SJCRH30 (cell line): ENCODE measurements at regions not wholly inside any gene's neighbourhood (a gene's known extent, or its start where the extent isn't known, plus 50 kb on each side); places are given as distances from the start of the nearest gene placed in this dataset.

Experiments
- DNase-seq, 2 experiments: peaks; one replicate each; pipeline ENCODE4 v3.0.0-alpha.2; 2015 to 2020
- H3K27ac ChIP-seq: fragments of 250-450 bp; sonication (Bioruptor Pico); 2 replicates; pipeline ENCODE4 v1.5.1; 2020; ENCODE audit warnings: mild to moderate bottlenecking, moderate library complexity
- H3K27me3 ChIP-seq: fragments of 250-450 bp; sonication (Bioruptor Pico); 2 replicates; pipeline ENCODE4 v1.5.1; 2020; ENCODE audit warnings: mild to moderate bottlenecking, moderate library complexity
- H3K36me3 ChIP-seq: fragments of 250-450 bp; sonication (Bioruptor Pico); 2 replicates; pipeline ENCODE4 v1.5.1; 2020; ENCODE audit warnings: mild to moderate bottlenecking, moderate library complexity
- H3K4me1 ChIP-seq: fragments of 250-450 bp; sonication (Bioruptor Pico); 2 replicates; pipeline ENCODE4 v1.5.1; 2020; ENCODE audit warnings: mild to moderate bottlenecking, moderate library complexity
- H3K4me3 ChIP-seq: fragments of 250-450 bp; sonication (Bioruptor Pico); 2 replicates; pipeline ENCODE4 v1.5.1; 2020; ENCODE audit warnings: mild to moderate bottlenecking, moderate library complexity
- H3K9me3 ChIP-seq: fragments of 250-450 bp; sonication (Bioruptor Pico); replicated peaks from 2 replicates; pipeline ENCODE4 v1.5.1; 2020; ENCODE audit warnings: mild to moderate bottlenecking, moderate library complexity

DNA sequence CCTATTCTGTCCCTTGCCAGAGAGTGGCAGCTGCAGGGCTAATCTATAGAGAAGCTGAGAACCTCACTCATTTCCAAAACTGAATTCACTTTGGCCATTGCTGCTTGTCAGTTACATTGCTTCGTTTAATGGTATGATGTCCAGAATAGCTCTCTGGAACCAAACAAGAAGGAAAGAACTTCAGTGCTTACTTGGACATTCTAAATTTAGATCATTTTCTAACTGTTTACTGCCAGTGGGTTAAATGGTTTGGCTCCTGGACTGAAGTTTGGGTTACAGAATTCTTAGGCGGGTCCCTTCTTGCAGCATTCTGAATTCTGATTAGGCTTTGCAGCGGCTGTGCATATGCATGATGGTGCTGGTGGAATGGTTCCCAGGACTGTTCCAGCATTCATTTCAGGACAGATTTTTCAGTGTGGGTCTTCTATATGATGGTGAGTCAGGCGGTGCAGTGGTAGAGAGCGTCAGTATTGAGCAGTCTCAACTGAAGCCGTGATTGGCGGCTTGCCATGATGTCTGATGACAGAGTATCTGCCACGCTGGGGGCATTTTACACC, 148.7 kb downstream of the DYRK2 start:
- no peaks in the 10 kb centered on the region for H3K9me3 ChIP-seq
- H3K27me3 ChIP-seq, result no peaks in the 10 kb centered on the region
- no peak overlapping the region for H3K4me3 ChIP-seq
- no peak for DNase-seq
- no peak overlapping the region for H3K27ac ChIP-seq
- no peaks in the 10 kb centered on the region for H3K36me3 ChIP-seq
- H3K4me1 ChIP-seq, result no peaks in the 10 kb centered on the region

DNA sequence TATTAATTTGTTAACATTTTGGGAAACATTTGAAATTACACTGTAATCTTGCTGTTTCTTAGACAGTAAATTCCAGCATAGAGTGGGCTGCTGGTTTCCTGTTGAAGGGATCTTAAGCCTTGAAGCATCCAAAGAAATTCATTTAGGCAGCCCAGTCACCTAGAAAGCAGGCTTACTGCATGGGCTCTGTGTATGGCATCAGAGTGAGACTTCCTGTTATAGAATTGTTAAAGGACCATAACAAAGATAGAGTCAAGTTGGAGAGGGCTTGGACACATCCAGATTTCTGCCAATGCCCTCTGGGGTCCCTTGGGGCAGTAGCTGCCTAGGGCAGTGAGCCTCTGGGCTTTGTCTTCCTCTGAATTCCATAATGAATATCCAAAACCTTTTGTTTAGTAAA, 149.2 kb downstream of the DYRK2 start:
- no peaks in the 10 kb centered on the region for H3K9me3 ChIP-seq
- no peak for DNase-seq
- H3K4me3 ChIP-seq, result no peak overlapping the region
- no peak overlapping the region for H3K27ac ChIP-seq
- no peaks in the 10 kb centered on the region for H3K4me1 ChIP-seq
- H3K27me3 ChIP-seq, result no peaks in the 10 kb centered on the region
- H3K36me3 ChIP-seq, result no peaks in the 10 kb centered on the region

DNA sequence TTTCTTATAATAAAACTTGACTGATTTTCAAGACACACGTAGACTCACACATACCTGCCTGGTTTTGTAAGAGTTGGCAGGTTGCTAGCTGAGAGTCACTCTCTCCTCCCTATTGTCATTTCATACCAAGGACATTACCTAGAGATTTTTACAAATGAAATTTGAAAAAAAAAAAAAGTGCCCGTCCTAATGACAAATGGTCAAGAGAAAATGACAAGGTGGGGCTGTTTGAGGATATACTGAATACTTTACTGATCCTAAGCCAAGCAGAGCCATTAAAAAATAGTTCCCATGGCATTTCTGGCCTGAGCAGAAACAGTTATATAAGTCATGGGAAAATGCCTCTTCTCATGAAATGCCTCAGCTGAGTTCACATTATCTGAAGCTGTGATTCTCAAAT, 150.2 kb downstream of the DYRK2 start:
- Histone ChIP-seq H3K27me3 (no peaks in the 10 kb centered on the region), H3K4me3 (no peak overlapping the region), H3K9me3 (no peaks in the 10 kb centered on the region), H3K36me3 (no peaks in the 10 kb centered on the region), H3K27ac (no peak overlapping the region), H3K4me1 (no peaks in the 10 kb centered on the region)
- DNase-seq, result no peak

DNA sequence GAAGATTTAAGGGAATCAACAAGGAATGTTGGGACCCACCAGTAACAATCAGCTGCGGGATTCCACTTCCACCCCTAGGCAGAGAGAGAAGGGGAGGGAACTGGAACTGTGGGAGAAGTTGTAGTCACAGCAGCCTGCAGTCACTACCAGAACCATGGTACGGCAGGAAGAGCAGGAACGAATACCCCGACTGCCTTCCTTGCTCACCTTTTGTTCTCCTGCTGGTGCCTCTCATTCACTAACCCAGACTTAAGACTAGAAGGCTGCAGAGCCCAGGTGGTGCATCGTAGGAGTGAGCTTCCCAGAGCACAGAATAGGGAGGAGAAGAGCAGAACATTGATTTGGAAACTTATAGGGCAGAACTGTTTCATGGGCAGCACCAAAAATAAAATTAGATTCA, 154.2 kb downstream of the DYRK2 start:
- Histone ChIP-seq H3K27ac (no peak overlapping the region), H3K4me1 (no peaks in the 10 kb centered on the region), H3K4me3 (no peak overlapping the region), H3K27me3 (no peaks in the 10 kb centered on the region), H3K9me3 (no peaks in the 10 kb centered on the region), H3K36me3 (no peaks in the 10 kb centered on the region)
- DNase-seq, result no peak

DNA sequence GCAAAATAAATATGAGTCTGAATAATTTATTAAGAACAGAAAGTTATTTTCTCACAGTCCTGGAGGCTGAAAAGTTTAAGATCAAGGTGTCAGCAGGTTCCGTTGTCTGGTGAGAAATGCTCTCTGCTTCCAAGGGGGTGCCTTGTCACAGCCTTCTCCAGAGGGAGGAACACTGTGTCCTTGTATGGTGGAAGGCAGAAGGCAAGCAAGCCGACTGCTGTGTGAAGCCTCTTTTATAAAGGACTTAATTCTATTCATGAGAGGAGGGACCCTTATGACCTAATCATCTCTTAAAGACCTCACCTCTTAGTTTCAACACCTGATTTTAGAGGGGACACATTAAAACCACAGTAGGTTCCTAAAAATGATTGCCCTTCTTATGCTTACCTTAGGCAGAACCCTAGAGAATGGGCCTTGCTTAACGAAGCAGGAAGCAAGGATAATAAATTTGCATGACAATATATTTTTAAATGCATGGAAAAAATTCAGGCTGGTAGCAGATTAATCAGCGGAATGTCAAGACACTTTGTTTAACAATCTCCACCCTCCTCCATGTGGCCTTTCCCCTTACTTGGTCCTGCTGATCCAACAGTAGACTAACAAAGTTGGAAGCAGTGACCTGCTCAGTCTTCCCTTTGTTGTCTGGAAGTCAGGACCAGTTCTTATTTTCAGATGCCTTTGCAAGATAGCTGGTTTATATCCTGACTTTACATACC, 154.9 kb downstream of the DYRK2 start:
- Histone ChIP-seq H3K4me1 (no peaks in the 10 kb centered on the region), H3K27me3 (no peaks in the 10 kb centered on the region), H3K9me3 (no peaks in the 10 kb centered on the region), H3K36me3 (no peaks in the 10 kb centered on the region), H3K4me3 (no peak overlapping the region), H3K27ac (no peak overlapping the region)
- DNase-seq, result no peak

DNA sequence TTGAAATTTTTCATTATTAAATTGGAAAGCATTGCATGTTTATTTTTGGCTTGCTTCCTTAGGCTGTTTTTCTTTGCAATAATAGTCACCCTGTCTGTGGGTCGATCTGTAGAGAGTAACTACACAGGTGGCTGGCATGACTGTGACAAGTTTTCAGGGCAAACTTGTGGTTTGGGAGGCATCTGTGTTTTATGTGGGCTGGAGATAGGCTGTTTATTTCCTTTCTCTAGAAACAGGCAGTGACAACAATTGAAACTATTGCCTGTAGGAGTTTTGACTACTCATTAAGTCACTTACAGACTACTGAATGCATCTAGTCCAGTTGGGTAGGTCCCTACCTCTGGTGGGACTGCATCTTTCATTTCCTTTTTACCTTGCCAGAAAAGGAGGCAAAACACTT, 155.6 kb downstream of the DYRK2 start:
- DNase-seq, result no peak
- H3K9me3 ChIP-seq, result no peaks in the 10 kb centered on the region
- no peaks in the 10 kb centered on the region for H3K4me1 ChIP-seq
- H3K27me3 ChIP-seq, result no peaks in the 10 kb centered on the region
- H3K4me3 ChIP-seq, result no peak overlapping the region
- H3K27ac ChIP-seq, result no peak overlapping the region
- no peaks in the 10 kb centered on the region for H3K36me3 ChIP-seq

DNA sequence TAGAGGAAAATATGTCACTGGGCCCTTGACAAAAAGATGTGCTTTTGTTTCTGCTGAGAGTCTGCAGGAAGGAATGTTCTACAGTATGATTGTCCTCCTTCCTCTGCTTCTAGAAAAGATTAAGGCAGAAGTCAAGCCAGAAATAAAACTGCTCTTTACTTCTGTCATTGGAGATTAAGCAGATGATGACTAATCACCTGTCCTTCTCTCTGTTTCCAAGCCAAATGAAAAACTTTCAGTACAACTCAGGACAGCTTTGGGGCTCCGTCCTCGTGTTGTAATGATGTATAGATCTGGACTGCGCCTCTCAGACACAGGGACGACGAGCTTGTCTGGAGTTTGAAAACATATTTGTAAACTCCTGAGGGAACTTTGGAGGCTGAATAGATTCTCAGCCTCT, 159.3 kb downstream of the DYRK2 start:
- Histone ChIP-seq H3K4me3 (no peak overlapping the region), H3K4me1 (peaks cover 6% of the 10 kb centered on the region), H3K27me3 (no peaks in the 10 kb centered on the region), H3K27ac (no peak overlapping the region), H3K36me3 (no peaks in the 10 kb centered on the region), H3K9me3 (no peaks in the 10 kb centered on the region)
- no peak for DNase-seq

DNA sequence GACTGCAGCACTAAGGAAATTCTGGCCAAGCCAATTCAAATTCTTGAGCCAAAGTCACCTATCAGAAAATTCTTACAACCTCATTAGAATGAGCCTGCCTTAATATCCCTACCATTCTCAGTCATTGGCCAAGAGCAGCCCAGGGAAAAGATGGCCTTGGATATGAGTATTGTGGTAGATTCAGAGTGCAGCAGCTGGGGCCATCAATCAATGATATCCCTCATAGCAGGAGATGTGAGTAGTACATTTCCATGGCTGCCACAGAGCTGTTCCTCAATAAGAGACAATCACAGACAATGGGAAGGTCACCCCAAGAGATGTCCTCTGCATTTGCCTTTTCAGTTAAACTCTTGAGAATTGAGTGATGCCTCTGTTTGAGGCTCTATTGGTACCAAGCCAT, 161.6 kb downstream of the DYRK2 start:
- no peaks in the 10 kb centered on the region for H3K27me3 ChIP-seq
- no peak overlapping the region for H3K27ac ChIP-seq
- H3K4me1 ChIP-seq, result peaks cover 6% of the 10 kb centered on the region
- no peaks in the 10 kb centered on the region; the same call in 1 of the 2 replicates for H3K9me3 ChIP-seq
- peak; percentile 81 to 86 for DNase-seq
- no peak overlapping the region for H3K4me3 ChIP-seq
- no peaks in the 10 kb centered on the region for H3K36me3 ChIP-seq

DNA sequence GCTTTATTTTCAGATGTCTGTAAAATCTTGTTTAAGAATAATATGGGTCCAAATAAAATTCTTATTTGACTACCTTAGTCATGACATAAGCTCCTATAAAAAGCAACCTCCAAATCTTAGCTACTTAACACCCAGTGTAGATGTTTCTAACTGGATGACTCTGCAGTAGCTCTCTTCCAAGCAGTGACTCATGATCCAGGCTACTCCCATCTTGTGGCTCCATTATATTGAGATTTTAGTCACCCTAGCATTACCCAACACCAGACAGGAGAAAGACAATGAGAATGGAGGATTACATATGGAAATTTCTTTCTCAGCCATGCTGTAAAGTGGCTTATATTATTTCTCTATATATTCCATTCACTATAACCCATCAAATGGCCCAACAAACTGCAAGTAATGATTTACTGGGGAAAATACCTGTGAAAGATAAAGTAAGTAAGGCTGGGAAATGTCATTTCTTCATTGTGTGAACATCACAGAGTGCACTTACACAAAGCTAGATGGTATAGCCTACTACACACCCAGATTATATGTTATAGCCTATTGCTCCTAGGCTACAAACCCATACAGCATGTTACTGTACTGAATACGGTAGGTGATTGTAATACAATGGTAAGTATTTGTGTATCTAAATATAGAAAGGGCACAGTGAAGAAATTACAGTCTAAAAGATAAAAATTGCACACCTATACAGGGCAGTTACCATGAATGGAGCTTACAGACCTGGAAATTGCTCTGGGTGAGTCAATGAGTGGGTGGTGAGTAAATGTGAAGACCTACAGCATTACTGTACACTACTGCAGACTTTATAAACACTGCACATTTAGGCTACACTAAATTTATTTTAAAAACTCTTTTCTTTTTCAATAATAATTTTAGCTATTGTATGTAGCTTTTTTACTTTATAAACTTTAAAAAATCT, 163.2 kb downstream of the DYRK2 start:
- H3K27me3 ChIP-seq, result no peaks in the 10 kb centered on the region
- no peak overlapping the region for H3K27ac ChIP-seq
- H3K4me1 ChIP-seq, result peaks cover 6% of the 10 kb centered on the region
- no peak overlapping the region for H3K4me3 ChIP-seq
- no peaks in the 10 kb centered on the region for H3K36me3 ChIP-seq
- peaks cover 2% of the 10 kb centered on the region; the same call in 1 of the 2 replicates for H3K9me3 ChIP-seq
- DNase-seq, result no peak

DNA sequence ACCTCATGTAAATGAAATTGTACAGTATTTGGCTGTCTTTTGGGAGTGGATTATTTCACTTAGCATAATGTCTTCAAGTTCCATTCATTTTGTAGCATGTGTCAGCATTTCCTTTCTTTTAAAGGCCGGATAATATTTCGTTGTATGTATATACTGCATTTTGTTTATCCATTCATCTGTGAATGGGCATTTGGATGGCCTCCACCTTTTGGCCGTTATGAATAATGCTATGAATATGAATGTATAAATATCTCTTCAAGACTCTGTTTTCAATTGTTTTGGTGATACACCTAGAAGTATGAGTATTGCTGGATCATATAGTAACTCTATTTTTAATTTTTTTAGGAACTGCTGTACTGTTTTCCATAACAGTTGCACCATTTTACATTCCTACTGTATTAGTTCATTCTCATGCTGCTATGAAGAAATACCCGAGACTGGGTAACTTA, 164.9 kb downstream of the DYRK2 start:
- H3K4me1 ChIP-seq, result peaks cover 6% of the 10 kb centered on the region
- DNase-seq, result no peak

DNA sequence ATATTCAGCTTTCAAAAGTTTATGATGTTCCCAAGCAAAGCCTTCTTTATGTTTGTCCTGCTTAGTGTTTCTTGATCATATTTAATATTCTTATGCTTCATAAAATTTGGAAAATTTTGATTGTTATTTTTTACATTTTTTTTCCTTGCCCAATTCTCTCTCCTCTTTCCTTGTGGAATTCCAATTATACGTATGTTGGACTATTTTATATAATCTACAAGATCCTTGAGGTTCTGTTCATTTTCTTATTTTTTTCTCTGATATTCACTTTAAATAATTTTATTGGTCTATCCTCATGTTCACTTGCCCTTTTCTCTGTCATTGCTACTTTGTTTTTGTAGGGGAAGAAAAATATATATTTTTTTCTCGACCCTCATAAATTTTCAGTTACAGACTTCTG, 167.7 kb downstream of the DYRK2 start:
- H3K9me3 ChIP-seq, result peaks cover 4% of the 10 kb centered on the region; the same call in 1 of the 2 replicates
- no peaks in the 10 kb centered on the region for H3K27me3 ChIP-seq
- no peaks in the 10 kb centered on the region for H3K36me3 ChIP-seq
- H3K4me3 ChIP-seq, result no peak overlapping the region
- no peak overlapping the region for H3K27ac ChIP-seq
- H3K4me1 ChIP-seq, result no peaks in the 10 kb centered on the region
- DNase-seq, result no peak

More for the DNA sequence above, 164.9 kb downstream of the DYRK2 start:
- H3K9me3 ChIP-seq, result peaks cover 4% of the 10 kb centered on the region; the same call in 1 of the 2 replicates
- no peak overlapping the region for H3K4me3 ChIP-seq
- no peaks in the 10 kb centered on the region for H3K27me3 ChIP-seq
- H3K36me3 ChIP-seq, result no peaks in the 10 kb centered on the region
- no peak overlapping the region for H3K27ac ChIP-seq

DNA sequence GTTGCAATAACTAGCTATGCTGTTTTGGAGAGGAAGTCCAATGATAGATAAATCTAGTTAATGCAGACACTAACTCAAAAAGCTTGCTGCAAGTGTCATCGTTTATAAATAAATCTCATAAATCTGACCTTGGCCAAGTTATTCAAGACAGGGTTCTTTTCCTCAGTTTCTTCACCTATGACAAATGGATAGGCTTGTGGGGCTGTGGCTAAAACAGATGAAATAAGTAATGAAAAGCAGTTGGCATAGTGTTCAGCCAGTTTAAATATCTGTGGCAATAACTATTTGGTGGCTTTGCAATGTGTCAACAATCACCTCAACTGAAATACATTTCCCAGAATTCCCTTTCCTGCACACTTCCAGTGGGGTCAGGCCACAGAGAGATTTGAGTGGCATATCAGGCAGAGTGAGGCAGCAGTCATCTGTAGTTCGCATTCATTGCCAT, 169.9 kb downstream of the DYRK2 start:
- no peaks in the 10 kb centered on the region for H3K27me3 ChIP-seq
- H3K4me3 ChIP-seq, result no peak overlapping the region
- DNase-seq, result no peak

DNA sequence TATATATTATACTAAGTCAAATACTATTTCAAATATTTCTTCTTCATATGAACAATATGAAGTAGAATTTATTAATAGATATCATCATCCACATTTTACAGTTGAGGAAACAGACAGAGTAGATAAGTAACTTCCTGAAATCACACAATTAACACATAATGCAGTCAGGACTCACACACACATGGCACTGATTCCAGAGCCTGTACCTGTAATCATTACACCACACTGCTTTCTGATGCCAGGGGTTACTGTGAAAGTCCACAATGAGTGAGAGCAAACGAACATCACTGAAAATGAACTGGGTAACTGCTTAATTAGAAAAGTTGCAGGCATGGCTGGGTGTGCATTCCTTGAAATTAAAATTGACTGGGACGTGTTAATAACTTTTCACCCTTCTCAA, 169.3 kb upstream of the IFNG-AS1 start:
- H3K4me3 ChIP-seq, result no peak overlapping the region
- no peaks in the 10 kb centered on the region for H3K36me3 ChIP-seq
- no peaks in the 10 kb centered on the region for H3K4me1 ChIP-seq
- no peak overlapping the region for H3K27ac ChIP-seq
- 0 out of 2 replicates have a peak, but pooled peaks cover 9% of the 10 kb centered on the region for H3K9me3 ChIP-seq
- DNase-seq, result no peak
- no peaks in the 10 kb centered on the region for H3K27me3 ChIP-seq

More for the DNA sequence above, 169.9 kb downstream of the DYRK2 start:
- Histone ChIP-seq H3K36me3 (no peaks in the 10 kb centered on the region), H3K4me1 (no peaks in the 10 kb centered on the region), H3K27ac (no peak overlapping the region), H3K9me3 (peaks cover 4% of the 10 kb centered on the region; the same call in 1 of the 2 replicates)

DNA sequence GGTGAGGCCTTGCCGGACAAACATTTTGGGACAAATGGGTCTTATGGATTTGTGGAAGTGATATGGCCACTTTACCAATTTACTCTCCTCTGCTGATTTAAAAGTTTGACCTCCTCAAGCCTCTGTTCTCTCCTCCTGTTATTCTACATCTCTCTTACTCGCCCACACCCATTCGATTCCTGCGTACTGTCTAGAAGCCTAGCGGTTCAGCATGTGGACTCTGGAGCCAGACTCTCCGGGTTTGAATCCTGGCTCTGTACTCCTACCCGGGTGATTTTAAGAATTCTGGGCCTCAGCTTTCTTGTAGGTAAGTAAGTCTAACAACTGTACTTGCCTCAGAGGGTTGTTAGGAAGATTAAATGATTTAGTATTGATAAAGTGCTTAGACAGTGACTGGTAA, 168.6 kb upstream of the IFNG-AS1 start:
- H3K27ac ChIP-seq, result no peak overlapping the region
- H3K4me1 ChIP-seq, result no peaks in the 10 kb centered on the region
- H3K9me3 ChIP-seq, result 0 out of 2 replicates have a peak, but pooled peaks cover 9% of the 10 kb centered on the region
- H3K4me3 ChIP-seq, result no peak overlapping the region
- no peaks in the 10 kb centered on the region for H3K27me3 ChIP-seq
- no peaks in the 10 kb centered on the region for H3K36me3 ChIP-seq
- DNase-seq, result no peak

DNA sequence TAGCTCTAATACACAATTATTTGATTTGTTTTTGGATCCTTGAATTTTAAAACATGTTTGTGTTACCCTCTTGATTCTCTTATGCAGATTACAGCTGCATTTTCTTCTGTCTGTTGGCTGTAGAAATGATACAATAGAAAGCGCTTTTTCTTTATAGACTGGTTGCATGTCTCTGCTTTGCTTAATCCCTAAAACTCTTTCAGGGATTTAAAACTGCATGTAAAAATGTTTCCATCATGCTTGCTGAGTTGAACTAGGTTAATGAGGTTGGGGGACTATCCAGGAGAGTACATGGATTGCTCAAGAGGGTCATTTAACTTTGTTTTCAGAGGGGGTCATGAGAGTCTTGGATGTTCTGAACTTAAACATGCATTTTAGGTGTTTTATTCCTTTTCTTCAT, 166.4 kb upstream of the IFNG-AS1 start:
- Histone ChIP-seq H3K27me3 (no peaks in the 10 kb centered on the region), H3K9me3 (0 out of 2 replicates have a peak, but pooled peaks cover 5% of the 10 kb centered on the region), H3K27ac (no peak overlapping the region), H3K36me3 (no peaks in the 10 kb centered on the region), H3K4me1 (peaks cover 2% of the 10 kb centered on the region; the same call in 1 of the 2 replicates), H3K4me3 (no peak overlapping the region)
- no peak for DNase-seq
